Mucosa of descending colon (tissue), 3 donors: ENCODE measurements at regions not wholly inside any gene's neighbourhood (a gene's known extent, or its start where the extent isn't known, plus 50 kb on each side); places are given as distances from the start of the nearest gene placed in this dataset.

Source experiments
- ATAC-seq: fragments of 200-7000 bp; cut with Tn5 transposase; one replicate; pipeline ENCODE4 v1.9.1; 2020; ENCODE audit warnings: mild to moderate bottlenecking, moderate library complexity
- DNase-seq, 3 donors: peaks; one replicate each; pipeline ENCODE4 v3.0.0-alpha.2; 2020
- H3K36me3 ChIP-seq: fragments of 200-600 bp; one replicate; pipeline ENCODE4 v1.8.0; 2021; ENCODE audit warnings: low read depth, mild to moderate bottlenecking
- H3K4me1 ChIP-seq: fragments of 200-600 bp; one replicate; pipeline ENCODE4 v1.8.0; 2021; ENCODE audit warnings: low read depth, mild to moderate bottlenecking
- H3K4me3 ChIP-seq: fragments of 200-600 bp; one replicate; pipeline ENCODE4 v1.8.0; 2021; ENCODE audit warnings: mild to moderate bottlenecking
- H3K9me3 ChIP-seq: fragments of 200-600 bp; one replicate; pipeline ENCODE4 v1.8.0; 2021; ENCODE audit warnings: mild to moderate bottlenecking
- intact Hi-C, 2 donors: fragments of 100-400 bp; cut with DNase I in 1 of 2; cut with micrococcal nuclease in 1 of 2; formaldehyde crosslinking; loops; one replicate each; pipeline versions ENCODE4 v1.11.0 to v1.11.1; 2022; cut with DNase I, micrococcal nuclease
- TF ChIP-seq, protein P1 (sequence below): fragments of 200-600 bp; IDR thresholded peaks from one replicate; pipeline ENCODE4 v1.8.0; 2022; ENCODE audit warnings: antibody characterized with exemption, mild to moderate bottlenecking
- donor health status: DM: no; HTN: no; CAD: no; lungs with moderate emphysema.
- donor health status: DM: no; HTN: no; CAD: no.
- donor health status: DM: no; HTN: yes; CAD: no.

DNA sequence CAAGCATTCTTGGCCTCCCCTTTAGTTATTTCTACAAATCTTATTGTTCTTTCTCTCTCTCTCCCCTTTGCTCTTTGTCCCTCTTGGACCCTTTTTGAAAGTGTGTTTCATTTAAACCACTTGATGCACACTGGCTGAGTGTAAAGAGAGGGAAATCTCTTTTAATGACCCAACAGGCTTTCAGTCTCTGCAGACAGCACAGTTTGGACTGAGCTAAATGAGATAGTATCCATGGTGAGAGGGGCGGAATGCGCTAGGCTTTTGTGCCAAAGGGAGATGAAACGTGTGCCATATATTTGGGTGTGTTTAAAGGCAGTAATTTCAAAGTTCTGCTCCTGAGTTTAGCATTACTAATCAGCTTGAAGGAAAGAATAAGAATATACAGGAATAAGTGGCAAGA lies 184.9 kb downstream of the PCSK1 start:
- ATAC-seq (no peak), DNase-seq (no peak)
- TF ChIP-seq, protein P1, sequence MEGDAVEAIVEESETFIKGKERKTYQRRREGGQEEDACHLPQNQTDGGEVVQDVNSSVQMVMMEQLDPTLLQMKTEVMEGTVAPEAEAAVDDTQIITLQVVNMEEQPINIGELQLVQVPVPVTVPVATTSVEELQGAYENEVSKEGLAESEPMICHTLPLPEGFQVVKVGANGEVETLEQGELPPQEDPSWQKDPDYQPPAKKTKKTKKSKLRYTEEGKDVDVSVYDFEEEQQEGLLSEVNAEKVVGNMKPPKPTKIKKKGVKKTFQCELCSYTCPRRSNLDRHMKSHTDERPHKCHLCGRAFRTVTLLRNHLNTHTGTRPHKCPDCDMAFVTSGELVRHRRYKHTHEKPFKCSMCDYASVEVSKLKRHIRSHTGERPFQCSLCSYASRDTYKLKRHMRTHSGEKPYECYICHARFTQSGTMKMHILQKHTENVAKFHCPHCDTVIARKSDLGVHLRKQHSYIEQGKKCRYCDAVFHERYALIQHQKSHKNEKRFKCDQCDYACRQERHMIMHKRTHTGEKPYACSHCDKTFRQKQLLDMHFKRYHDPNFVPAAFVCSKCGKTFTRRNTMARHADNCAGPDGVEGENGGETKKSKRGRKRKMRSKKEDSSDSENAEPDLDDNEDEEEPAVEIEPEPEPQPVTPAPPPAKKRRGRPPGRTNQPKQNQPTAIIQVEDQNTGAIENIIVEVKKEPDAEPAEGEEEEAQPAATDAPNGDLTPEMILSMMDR: no peak
- intact Hi-C loops: no loop called here
- no peaks in the 10 kb centered on the region for H3K36me3 ChIP-seq
- no peaks in the 10 kb centered on the region for H3K4me1 ChIP-seq
- H3K4me3 ChIP-seq: no peak overlapping the region
- no peaks in the 10 kb centered on the region for H3K9me3 ChIP-seq

DNA sequence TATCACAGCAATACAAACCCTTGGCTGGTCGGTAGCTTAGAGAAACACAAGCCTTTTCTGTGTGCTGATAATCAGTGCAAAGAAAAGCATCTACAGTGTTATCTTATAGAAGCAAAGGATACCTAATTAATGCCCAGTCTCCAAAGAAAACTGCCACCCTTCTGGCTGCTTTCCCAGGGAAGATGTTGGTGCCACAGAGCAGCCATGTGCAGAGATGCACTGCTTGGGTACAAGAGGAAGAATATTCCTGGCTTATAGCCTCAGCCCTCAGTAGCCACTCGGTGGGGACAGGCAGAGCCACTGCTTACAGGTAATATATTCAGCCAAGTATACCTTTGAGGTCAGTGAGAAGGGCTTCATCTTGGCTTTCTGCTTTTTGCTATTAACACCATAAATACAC lies 185.3 kb downstream of the PCSK1 start:
- DNase-seq (no peak), ATAC-seq (no peak)
- no peaks in the 10 kb centered on the region for H3K36me3 ChIP-seq
- H3K4me1 ChIP-seq: no peaks in the 10 kb centered on the region
- intact Hi-C loops: no loop called here
- TF ChIP-seq, protein P1: no peak
- no peaks in the 10 kb centered on the region for H3K9me3 ChIP-seq
- H3K4me3 ChIP-seq: no peak overlapping the region

DNA sequence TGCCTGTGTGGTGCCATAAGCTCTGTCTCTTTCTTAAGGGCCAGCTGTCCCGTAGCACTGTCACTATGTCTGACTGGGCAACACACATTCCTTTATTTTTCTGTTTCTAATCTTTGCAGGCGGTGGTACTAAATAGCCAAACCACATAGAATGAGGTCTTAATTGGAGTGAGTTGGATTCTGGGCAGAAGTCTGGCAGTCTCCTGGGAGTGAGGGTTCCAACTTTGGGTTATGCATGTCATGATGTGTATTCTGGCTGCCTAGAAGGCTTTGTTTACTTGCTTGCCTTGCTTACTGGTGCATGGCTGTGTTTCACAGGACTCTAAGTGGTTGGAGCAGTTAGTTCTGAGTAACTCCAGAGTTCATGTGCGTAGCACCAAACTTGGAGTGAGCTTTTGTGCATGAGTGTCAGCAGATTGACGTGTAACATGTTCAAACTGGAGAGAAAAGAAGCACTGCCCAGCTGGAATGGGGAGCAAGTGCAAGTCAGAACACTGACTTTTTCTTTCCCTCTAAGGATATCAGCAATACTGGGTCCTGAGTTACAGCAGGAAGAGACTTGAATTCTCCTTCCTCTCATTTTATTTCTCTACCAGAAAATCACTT lies 185.8 kb downstream of the PCSK1 start:
- TF ChIP-seq, protein P1: no peak
- Histone ChIP-seq H3K9me3 (no peaks in the 10 kb centered on the region), H3K4me3 (no peak overlapping the region), H3K4me1 (no peaks in the 10 kb centered on the region), H3K36me3 (no peaks in the 10 kb centered on the region)
- intact Hi-C loops: no loop called here
- DNase-seq (peak in 1 of 3 donors; percentile 13), ATAC-seq (peak; percentile 55)

DNA sequence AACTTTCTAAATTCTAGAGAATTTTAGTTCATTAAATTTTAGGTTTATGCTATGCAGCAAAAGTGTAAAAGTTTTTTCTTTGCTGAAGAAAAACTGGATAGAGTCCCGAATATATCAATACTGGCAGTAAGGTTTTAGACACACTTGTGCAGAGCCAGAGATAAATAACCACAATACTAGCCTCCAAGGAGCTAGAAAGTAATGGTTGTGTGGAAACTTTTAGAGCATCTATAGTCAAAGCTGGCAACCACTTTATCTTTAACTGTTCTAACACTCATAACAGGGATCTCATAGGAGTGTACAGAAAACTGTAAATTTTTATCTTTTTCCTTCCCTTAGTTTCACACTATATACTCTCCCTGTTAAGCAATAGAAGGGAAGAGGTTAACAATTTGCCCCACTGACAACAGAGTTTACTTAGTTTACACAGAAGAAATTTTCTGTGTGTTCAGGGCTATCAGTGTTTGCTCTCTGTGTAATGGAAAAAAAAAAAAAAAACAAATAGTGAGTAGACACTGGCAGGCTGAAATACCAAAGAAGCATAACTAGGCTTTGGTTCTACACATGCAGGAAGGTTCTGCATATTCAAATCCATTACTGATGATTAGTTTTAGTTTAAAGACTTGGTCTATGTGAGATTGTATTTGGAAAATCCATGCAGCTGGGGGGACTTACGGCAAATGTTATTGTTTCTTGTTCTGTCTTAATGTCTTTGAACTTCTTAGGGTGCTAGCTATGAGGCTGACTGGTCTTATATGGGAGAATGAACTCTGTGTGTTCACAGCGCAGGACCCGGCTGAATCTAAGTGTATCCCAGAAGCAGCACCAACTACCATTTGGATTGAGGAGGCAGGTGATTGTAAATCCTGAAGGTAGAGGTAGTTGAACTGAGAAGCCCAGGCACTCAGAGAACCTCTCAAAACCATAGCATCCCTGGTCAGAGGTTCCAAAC lies 187.6 kb downstream of the PCSK1 start:
- intact Hi-C loops: no loop called here
- Histone ChIP-seq H3K4me3 (no peak overlapping the region), H3K9me3 (no peaks in the 10 kb centered on the region), H3K36me3 (no peaks in the 10 kb centered on the region), H3K4me1 (no peaks in the 10 kb centered on the region)
- TF ChIP-seq, protein P1: no peak
- DNase-seq: no peak
- peak; percentile 15 for ATAC-seq

DNA sequence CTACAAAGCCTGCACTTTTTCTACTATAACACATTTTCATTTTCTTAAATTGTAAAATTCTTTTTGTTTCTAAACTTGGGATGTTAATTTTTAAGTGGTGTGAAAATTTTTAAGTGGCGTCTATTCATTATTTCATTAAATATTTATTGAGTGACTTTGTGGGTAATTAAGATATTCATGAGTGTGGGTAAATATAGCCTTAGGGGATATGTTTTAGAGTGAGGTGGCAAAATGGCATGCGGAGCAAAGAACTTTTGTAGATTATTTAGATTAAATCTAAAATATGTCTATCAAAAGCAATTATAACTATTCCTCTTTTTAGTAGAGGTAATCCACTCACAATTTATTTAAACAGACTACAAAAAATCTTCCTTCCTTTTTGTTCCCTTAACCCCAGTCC lies 188.4 kb downstream of the PCSK1 start:
- H3K9me3 ChIP-seq: no peaks in the 10 kb centered on the region
- no peak overlapping the region for H3K4me3 ChIP-seq
- no peak for DNase-seq
- TF ChIP-seq, protein P1: no peak
- no peak for ATAC-seq
- H3K36me3 ChIP-seq: no peaks in the 10 kb centered on the region
- intact Hi-C loops: no loop called here
- H3K4me1 ChIP-seq: no peaks in the 10 kb centered on the region
